Nephron (organoid): ENCODE measurements at regions not wholly inside any gene's neighbourhood (a gene's known extent, or its start where the extent isn't known, plus 50 kb on each side); places are given as distances from the start of the nearest gene placed in this dataset.

Source experiments
- H3K27ac Mint-ChIP-seq, 3 experiments: 2 replicates each; pipeline ENCODE4 v1.8.0; 2020; ENCODE audit warnings: mixed read lengths in 3 of 3, mild to moderate bottlenecking in 2 of 3, moderate library complexity in 1 of 3
- H3K27me3 Mint-ChIP-seq: 2 replicates; pipeline ENCODE4 v1.8.0; 2021; ENCODE audit warnings: low read depth, mild to moderate bottlenecking, moderate library complexity, mixed read lengths
- H3K36me3 Mint-ChIP-seq: 2 replicates; pipeline ENCODE4 v1.8.0; 2020; ENCODE audit warnings: low read depth, mixed read lengths
- H3K4me1 Mint-ChIP-seq: 2 replicates; pipeline ENCODE4 v1.8.0; 2020; ENCODE audit warnings: mixed read lengths
- H3K4me3 Mint-ChIP-seq, 3 experiments: 2 replicates each; pipeline ENCODE4 v1.8.0; 2020; ENCODE audit warnings: mild to moderate bottlenecking in 3 of 3, mixed read lengths in 3 of 3, moderate library complexity in 2 of 3
- H3K9me3 Mint-ChIP-seq: 2 replicates; pipeline ENCODE4 v1.8.0; 2020; ENCODE audit warnings: mixed read lengths
- TF ChIP-seq, protein P1 (sequence below), 3 experiments: fragments of 200-600 bp; sonication (generic); IDR thresholded peaks; one replicate each; pipeline ENCODE4 v1.5.0; 2021; ENCODE audit warnings: antibody characterized with exemption in 3 of 3; ENCODE audit not compliant: unreplicated experiment in 3 of 3

- Mint-ChIP-seq H3K4me1 (peaks cover 21% of the 10 kb centered on the region), H3K9me3 (peaks cover 9% of the 10 kb centered on the region), H3K27me3 (peaks cover 25% of the 10 kb centered on the region), H3K4me3 (no peak overlapping the region), H3K36me3 (peaks cover 16% of the 10 kb centered on the region), H3K27ac (peak overlapping the region in 2 of 3 experiments; percentile 21 to 68)
- TF ChIP-seq, protein P1, sequence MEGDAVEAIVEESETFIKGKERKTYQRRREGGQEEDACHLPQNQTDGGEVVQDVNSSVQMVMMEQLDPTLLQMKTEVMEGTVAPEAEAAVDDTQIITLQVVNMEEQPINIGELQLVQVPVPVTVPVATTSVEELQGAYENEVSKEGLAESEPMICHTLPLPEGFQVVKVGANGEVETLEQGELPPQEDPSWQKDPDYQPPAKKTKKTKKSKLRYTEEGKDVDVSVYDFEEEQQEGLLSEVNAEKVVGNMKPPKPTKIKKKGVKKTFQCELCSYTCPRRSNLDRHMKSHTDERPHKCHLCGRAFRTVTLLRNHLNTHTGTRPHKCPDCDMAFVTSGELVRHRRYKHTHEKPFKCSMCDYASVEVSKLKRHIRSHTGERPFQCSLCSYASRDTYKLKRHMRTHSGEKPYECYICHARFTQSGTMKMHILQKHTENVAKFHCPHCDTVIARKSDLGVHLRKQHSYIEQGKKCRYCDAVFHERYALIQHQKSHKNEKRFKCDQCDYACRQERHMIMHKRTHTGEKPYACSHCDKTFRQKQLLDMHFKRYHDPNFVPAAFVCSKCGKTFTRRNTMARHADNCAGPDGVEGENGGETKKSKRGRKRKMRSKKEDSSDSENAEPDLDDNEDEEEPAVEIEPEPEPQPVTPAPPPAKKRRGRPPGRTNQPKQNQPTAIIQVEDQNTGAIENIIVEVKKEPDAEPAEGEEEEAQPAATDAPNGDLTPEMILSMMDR (IDR thresholded peaks at IDR 0.05; ENCODE audit: unreplicated experiment in 3 of 3) = no peak
Observed at GRCh38 chr16:86649875-86650274, 71.5 kb downstream of the FOXL1 start.

GRCh38 chr16:86651013-86651627 lies 72.8 kb downstream of the FOXL1 start:
- peaks cover 16% of the 10 kb centered on the region for H3K36me3 Mint-ChIP-seq
- peaks cover 9% of the 10 kb centered on the region for H3K9me3 Mint-ChIP-seq
- H3K4me3 Mint-ChIP-seq = no peak overlapping the region
- TF ChIP-seq, protein P1 (IDR thresholded peaks at IDR 0.05; ENCODE audit: unreplicated experiment in 3 of 3) = no peak
- H3K27ac Mint-ChIP-seq = no peak overlapping the region
- H3K27me3 Mint-ChIP-seq = peaks cover 25% of the 10 kb centered on the region
- H3K4me1 Mint-ChIP-seq = peaks cover 21% of the 10 kb centered on the region

DNA sequence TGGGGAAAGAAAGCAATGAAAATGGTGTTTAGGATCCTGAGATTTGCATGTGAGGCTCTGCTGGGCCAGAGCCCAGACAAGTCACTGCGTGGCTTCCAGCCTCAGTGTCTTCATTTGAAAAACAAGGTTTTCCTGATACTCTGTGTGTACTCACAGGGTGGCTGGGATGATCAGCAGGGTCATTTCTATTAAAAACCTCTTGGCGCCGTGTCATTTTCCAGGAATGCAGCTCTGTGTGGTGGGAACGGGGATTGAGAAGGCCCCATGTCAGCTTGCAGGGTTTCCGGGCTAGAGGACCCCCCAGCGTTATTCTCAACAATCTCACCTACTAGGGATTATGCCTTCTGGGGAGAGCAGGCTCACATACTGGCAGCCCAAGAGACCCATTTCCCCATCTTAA lies 73.5 kb downstream of the FOXL1 start:
- TF ChIP-seq, protein P1 (IDR thresholded peaks at IDR 0.05; ENCODE audit: unreplicated experiment in 3 of 3) = no peak
- Mint-ChIP-seq H3K36me3 (peaks cover 15% of the 10 kb centered on the region), H3K4me1 (peaks cover 21% of the 10 kb centered on the region), H3K27me3 (peaks cover 18% of the 10 kb centered on the region), H3K27ac (no peak overlapping the region), H3K9me3 (peaks cover 14% of the 10 kb centered on the region), H3K4me3 (no peak overlapping the region)

DNA sequence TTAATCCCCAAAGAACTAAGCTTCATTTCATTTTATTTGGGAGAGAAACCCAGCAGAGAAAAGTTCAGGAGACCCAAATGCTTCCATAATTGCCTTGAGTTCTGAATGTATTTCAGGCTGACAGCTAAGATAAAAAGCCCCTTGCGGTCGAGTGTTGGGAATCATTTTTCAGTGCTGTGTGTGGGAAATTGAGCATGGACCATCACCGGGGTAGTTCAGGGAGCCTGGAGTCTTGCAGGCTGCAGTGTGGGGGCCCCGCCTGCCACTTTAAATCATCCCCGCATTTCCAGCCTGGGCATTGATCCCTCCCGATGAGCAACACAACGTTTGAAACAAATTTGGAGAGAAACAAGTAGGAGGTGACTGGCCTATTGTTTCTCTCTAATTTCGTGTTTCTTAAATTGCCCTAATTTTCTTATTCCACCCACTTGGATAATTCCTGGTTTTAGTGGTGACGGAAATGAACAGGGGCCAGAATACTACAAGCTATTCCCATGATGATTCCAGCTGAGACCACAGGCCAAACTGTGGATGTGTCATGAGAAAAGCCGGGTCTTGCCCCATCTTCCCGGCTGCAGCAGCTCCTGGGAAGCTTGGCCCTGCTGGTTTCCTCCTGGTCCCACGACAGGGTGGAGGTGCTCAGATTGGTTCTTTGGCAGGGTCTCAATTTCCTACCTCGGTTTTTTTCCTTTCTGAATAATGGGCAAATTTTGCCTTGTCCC lies 75.1 kb downstream of the FOXL1 start:
- Mint-ChIP-seq H3K27ac (peak overlapping the region; percentile 51 to 83 (median 78)), H3K36me3 (peaks cover 5% of the 10 kb centered on the region), H3K9me3 (peaks cover 12% of the 10 kb centered on the region), H3K4me1 (peaks cover 21% of the 10 kb centered on the region), H3K27me3 (peaks cover 16% of the 10 kb centered on the region), H3K4me3 (no peak overlapping the region)
- TF ChIP-seq, protein P1 (IDR thresholded peaks at IDR 0.05; ENCODE audit: unreplicated experiment in 3 of 3) = no peak

DNA sequence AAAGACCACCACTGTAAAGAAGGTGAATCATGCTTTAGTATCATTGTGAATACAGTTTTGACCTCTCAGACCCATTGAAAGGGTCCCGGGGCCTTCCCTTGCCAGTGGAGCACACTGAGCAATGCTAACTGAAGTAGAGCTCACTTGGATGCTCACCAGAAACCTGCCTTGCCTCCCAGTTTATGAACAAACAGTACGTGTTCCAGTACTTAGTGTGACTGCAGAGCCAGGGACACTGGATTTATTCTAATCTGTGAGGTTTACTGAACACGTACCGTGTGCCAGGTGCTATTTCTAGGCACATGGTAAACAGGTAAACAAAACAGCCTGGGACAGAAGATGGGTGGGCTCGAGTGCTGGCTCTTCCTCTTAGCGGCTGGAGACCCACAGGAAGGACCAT lies 79.6 kb downstream of the FOXL1 start:
- TF ChIP-seq, protein P1 (IDR thresholded peaks at IDR 0.05; ENCODE audit: unreplicated experiment in 3 of 3) = no peak
- Mint-ChIP-seq H3K4me1 (peaks cover 25% of the 10 kb centered on the region), H3K9me3 (peaks cover 22% of the 10 kb centered on the region), H3K27ac (no peak overlapping the region), H3K36me3 (peaks cover 10% of the 10 kb centered on the region), H3K4me3 (no peak overlapping the region), H3K27me3 (peaks cover 33% of the 10 kb centered on the region)
